Embryonic facial prominence (tissue), 1 donor: ENCODE measurements at regions not wholly inside any gene's neighbourhood (a gene's known extent, or its start where the extent isn't known, plus 50 kb on each side); places are given as distances from the start of the nearest gene placed in this dataset.
"Not testable (repeated sequence)": the region's sequence is repeated elsewhere in the genome, so short reads cannot be mapped to it uniquely, and the experiment has no call there.

Source experiments
- DNase-seq: peaks from one replicate; pipeline ENCODE4 v3.0.0-alpha.2; 2016; ENCODE audit errors: extremely low spot score

DNA sequence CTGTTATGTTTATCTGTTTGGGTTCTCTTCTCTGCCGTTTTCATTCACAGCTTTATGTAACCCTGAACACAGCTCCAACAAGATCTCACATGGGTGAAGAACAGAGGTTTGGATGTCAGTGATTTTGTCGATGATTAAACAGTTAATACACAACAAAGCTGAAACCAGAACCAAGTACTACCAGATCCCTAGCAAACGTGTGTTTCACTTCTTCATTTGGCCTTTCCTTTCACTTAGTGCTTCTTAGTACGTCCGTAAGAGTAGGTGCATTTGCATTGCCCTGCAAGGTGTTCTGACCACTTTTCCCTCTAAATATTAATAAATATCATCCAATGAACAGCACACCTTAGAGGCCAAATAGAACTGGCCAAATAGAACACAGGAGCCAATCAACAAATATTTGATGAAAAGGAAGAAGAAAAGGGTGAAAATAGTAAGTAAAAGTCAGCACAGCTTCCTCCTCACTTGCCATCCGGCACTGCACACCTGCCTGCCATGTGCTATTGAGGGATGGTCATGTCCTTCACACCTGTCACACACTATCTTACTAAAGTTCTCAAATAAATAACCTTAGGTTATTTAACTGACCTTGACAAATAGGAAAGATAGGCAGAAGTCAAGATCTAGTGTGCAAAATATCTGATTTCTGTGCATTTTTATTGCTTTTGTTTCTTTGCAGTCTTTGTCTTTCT, 252.6 kb upstream of the ANKRD30A start:
- DNase-seq: no peak

DNA sequence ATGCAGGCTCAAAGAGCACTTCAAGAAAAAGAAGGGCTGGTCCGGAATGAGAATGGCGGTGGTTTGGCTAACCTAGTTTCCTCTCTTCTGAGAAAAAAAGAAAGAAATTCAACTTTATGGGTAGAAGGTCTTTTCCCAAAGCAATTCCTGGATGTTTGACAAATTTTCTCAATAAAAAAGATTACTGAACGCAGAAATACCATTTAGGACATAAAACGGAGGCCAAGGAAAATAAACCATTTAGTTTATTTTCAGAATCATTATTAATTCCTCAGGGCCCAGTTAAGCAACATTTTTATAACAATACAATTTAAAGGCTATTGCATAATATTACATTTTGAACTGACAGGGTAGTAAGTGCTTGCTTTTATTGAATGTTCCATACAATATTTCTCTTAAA, 284.6 kb upstream of the ANKRD30A start:
- no peak for DNase-seq

DNA sequence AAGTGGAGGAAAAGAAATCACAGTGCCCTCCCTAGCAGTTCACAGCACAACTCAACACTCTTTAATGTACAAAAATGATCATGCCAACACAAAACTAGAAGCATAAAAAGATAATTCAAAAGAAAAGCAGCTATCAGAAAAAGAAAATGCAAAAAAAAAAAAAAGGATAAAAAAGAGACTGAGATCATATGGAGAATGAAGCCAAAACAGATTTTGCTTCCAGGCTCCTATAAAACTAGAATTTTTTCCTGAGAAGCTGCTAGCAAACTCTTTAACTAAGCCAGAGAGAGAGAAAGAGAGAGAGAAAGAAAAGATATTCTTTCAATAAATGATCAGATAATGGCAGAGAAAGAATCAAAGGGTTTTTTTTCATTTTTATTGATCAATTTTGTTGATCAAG, 288.0 kb upstream of the ANKRD30A start:
- no peak for DNase-seq

DNA sequence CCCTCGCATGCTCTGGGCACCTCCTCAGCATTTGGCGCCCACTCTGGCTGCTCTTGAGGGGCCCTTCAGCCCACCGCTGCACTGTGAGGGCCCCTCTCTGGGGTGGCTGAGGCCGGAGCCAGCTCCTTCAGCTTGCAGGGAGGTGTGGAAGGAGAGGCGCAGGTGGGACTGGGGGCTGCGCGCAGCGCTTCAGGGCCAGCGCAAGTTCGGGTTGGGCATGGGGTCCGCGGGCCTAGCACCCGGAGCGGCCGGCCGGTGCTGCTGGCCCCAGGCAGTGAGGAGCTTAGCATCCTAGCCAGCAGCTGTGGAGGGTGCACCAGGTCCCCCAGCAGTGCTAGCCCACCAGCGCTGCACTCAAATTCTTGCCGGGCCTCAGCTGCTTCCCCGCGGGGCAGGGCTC, 305.6 kb upstream of the ANKRD30A start:
- DNase-seq: no peak

DNA sequence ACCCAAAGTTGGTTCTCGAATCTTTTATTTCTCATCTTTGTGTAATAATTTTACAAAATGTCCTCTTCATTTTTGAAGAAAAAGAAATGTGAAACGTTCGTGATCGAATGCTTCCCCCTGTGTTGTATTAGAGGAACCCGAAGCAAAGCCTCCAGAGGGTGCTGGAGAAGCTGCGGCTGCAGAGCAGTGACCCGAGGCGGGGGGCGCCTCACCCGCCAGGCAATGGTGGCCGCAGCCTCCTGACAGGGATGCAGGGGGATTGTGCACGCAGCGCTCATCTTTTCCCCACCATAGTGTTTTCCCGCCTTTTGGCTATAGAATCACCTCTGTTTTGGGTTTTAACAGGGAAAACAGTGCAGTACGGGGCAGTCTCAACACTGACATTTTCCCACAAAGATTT, 307.5 kb upstream of the ANKRD30A start:
- no peak for DNase-seq

DNA sequence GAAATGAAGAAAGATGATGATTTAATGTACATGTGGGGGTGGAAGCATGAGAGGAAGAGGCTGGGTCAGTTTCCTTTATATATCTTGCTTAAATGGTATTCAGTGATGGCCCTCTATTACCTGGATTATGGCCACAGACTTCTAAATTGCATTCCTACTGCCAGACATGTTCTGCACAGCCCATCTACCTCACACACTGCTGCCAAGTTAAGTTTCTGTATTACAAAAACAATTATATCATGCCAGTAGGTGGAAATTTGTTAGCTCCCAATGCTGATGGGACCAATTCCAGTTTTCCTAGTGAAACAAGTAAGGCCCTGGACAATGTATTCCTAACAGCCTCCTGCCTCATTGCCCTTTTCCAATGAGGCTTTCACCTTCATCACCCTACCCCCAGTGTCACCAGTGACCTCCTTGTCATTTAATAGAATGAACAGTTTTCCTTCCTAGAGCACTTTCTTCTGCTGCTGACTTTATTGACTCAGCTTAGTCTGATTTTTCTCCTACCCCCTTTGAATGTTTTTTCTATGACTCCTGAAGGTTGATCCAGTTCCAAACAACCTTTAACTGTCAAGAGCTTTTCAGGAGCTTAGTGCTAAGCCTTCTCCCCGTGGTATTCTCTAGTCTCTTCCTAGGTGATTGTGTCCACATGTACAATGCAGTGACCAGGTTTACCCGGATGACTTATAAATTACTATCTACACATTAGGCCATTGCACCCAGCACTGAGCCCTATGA, 316.6 kb upstream of the ANKRD30A start:
- no peak for DNase-seq

DNA sequence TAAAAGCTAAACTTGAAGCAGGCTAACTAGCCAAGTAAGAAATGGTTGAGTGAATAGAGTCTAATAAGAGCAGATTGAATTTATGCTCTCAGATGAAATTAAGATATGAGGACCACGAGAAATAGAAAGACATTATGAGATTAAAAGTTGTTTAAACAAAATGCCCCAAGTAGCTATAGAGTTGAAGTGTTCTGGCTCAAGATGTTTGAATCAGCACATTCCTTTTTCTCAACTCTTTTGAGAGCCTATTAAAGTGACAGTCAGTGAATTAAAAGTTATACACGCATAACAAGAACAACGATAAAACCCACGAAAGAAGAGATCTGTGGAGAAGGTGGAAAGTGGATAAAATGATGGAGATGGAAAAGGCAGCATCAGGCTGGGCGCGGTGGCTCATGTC, 322.2 kb upstream of the ANKRD30A start:
- no peak for DNase-seq

DNA sequence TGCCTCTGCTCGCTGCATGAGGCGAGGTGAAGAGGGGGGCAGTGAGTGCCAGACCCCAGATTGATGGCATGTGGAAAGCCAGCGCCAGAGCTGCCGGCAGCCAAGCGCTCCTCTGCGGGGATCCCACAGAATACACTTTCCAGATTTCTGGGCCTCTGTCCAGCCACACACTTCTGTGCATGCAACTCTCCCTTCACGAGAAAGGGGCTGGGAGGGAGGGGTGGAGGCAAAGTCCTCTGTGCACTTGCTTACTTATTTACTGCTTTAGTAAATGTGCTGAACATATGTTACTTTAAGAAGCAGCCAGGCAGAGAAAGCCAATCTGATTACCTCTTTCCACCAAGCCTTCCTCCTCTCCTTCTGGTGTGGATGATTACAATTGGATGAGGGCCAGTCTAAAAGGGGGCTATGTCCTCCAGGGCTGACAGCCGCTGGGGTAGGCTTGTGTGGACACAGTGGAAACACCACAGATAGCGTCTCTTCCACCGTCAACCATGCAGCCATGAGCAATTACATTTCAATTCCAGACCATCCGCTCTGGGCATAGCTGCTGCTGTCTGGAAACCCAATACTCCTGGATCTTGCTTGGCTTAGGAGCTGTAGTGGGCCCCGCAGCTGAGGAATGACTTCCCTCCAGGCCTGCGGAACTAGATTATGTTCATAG, 322.8 kb upstream of the ANKRD30A start:
- DNase-seq: peak; percentile 74

DNA sequence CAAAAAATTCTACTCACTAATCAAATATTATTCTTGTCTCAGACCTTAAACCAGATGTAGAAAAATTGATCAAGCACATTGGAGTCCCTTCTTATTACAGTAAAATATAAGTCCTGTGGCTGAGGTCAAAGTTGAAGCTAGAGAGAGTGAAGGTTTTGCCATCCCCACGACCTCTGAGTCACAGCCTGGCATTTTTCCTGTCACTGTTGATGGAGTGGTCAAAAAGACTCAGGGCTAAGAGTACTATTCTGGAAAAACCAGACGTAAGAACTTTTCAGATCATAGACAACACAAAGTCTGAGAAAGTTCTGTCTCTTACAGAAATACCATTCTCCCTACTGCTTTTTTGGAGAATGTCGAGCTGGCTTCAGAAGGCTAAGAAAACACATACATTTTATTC, 323.7 kb upstream of the ANKRD30A start:
- DNase-seq: no peak

DNA sequence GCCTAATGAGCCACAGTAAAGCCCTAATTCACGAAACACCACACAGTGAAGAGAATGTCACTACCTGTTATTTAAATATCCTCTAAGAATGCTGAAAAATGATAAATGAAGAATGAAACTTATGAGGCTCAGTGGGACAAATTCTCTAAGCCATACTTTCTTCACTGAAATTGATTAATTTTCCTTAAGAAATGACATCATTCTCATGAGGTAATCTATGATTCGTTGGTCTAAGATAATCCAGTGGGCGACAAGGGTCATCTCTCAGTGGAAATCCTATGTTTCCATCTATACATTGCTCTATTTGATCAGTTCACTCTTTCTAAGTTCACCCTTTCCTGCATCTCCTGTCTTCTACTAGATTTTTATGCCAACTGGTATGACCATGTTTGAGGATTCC, 330.4 kb upstream of the ANKRD30A start:
- no peak for DNase-seq

DNA sequence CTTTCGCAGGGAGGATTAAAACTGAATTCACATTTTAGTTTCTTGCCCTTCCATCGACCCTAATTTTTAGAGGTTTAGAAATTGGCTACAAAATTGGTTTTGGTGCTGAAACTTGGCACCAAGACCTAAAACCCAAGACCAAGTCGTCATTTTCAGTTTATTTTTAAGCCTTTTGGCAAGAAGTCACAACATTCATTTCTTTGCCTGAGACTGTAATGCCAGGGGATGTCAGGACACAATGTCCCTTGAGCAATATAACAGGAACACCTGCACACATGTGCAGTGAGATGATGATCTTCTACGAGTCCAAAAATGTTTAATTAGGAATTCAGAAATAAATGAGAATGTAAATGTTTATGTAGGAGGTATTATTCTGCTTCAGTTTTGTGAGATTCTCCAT, 335.4 kb upstream of the ANKRD30A start:
- no peak for DNase-seq

DNA sequence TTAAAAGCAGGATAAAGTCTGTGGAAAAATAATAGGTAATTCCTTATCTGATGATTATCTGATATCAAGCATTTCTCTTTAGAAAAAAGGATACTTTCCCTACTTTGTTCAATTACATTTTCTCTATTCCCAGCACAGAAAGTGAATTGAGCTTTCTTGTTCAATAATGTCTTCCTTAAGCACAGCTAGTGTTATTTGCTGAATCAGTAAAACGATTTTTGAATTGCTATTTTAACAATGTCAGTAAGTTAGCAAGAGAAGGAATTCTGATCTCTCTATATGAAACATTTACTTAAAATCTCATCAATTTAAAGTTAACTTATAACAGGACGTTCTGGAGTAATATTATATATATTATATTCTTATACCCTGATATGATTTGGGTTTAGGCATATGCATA, 337.2 kb upstream of the ANKRD30A start:
- no peak for DNase-seq

DNA sequence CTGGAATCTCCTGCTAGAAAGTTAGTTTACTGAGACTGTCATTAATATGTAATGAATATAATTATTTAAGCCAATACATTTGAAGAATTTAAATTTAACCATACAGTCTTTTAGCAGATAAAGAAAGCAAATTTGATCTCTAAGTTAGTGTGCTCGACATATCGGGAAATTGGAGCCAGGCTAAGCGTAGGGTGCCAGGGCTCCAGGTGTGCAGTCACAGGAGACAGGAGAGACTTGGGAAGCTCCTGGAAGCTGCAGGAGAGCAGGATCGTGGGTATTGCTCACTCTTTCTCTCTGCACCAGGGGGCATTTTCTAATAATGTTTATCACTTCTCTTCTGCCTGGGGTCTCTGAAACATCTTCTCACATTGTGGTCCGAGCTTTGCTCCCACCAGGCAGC, 342.0 kb upstream of the ANKRD30A start:
- DNase-seq: no peak

DNA sequence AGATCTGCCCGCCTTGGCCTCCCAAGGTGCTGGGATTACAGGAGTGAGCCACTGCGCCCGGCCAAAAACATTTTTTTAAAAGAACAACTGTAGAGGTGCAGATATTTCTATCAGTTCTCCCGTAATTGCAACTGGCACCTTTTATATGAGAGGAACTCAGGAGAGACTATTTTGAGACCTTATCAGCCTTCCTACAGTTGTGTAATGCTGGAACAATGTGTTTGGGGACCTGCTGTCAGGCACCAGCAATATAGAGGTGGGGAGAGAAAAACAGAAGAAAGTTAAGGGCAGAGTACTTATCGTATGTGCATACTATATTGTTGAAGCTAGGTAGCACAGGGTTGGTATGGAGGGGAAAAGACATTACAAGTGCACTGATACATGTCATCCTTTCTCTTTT, 343.8 kb upstream of the ANKRD30A start:
- no peak for DNase-seq

DNA sequence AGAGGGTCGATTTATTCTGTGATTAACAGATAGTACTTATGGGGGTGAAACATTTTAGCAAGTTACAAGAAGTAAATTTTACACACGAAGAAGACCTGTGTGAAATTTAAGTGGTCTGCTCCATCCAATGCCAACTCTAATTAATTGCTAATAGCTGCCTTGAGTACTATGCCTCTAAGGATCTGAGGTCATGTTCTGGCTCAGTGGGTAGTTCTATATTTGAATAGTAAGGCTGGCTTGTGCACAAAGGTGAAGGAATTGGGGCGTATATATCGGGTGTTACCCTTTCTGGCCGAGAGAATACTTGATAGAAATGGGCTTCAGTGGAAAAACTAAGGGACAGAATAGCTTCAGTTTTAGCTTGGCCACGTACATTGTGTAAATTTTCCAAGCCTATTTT, 345.2 kb upstream of the ANKRD30A start:
- no peak for DNase-seq

DNA sequence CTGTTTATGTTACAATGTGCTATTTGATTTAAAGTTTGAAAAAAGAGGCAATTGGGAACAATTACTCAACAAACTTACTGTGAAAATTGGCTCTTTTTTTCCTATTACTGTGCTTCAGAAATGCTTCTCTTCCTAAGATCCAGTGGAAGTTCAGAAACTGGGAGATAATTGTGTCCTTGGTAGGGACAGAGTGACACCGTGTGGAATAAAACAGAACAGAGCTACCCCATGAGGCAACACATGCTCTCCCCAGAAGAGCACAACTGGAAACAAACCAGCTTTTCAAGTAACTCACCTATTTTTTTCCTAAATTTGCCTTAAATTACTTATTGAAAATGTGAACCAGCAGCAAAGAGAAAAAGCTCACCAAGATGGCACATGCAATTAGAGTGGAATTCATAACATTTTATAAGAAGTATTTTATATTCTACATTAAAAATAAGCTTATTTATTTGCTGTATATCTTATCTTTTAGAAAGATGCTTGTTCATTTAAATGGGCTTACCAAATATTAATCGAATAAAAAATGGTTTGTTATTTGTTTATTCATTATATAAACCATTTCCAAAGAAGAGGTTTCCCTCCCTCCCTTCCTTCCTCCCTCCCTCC, 346.1 kb upstream of the ANKRD30A start:
- DNase-seq: peak; percentile 79

DNA sequence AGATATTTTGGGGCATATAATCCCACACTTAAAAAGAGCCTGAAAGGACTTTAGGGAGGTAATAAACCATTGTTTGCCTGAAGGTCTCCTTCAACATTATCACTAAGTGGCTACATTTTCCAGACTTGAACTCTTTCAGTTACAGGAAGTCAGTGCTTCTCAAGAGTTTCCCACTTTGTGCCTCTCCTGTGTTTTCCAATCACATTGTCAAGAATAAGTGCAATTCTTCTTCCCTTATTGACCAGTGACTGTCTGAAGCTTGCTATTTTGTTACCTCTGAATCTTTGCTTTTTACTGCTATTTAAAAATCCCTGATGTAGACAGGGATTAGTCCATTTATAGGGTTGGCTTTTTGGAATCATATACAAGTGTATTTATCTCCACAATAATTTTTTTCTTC, 346.7 kb upstream of the ANKRD30A start:
- no peak for DNase-seq

DNA sequence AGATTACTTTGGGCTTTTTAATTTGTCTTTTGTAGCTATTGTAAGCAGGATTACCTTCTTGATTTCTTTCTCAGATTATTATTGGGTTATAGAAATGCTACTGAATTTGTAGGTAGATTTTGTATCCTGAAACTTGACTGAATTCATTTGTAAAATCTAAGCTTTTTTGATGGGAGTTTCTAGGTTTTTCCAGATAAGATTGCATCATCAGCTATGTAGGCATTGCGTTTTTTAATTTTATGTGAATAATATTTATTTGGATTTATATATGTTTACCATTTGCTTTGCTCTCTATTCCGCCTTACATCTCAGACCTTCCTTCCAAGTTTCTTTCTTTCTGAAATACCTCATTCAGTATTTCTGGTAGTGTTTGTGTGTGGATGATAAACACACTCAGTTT, 351.7 kb upstream of the ANKRD30A start:
- no peak for DNase-seq

DNA sequence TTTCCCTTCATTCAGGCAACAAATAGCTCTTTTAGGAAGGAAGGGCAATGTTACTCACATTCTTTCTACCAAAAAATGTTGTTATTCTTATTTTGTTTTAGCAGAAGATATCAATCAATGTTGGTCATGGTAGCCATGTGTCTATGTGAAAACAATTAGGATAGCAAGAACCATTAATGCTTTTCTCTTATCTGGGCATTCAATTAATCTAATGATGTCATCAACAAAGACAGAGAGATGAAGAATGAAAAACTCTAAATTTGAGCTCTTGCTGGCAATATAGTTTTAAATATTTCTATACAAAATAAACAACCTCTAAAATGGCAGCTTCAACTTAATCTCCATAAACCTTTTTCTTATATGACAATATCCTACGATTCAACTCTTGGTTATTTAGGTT, 353.7 kb upstream of the ANKRD30A start:
- DNase-seq: no peak

DNA sequence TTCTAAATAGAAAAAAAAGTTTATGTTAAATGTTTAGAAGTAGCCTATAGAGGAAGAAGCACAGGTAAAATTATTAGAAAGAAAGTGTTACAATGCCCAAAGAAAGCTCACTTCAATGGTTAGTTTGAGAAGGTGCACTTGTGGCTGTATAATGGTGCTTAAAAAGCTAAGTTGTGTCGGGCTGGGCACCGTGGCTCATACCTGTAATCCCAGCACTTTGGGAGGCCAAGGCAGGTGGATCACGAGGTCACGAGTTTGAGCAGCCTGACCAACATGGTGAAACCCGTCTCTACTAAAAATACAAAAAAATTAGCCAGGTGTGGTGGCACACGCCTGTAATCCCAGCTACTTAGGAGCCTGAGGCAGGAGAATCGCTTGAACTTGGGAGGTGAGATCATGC, 355.7 kb upstream of the ANKRD30A start:
- DNase-seq: not testable (repeated sequence)

DNA sequence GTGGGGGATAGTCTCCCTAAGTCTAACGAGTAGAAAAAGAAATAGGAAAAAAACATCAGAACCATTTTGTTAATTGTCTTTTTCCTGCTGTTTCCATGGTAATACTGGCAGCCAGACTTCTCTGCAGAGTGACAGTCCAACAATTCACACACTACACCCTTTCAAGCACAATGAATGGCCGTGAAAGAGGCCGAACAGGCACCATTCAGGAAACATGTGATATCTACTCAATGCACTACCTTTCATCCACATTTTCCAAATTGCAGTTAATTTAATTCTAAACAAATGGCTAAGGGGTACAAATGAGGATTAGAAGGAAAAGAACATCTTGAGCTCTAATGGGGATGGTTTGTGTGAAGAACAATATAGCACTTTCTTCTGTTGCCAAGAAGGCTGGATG, 358.5 kb upstream of the ANKRD30A start:
- no peak for DNase-seq

DNA sequence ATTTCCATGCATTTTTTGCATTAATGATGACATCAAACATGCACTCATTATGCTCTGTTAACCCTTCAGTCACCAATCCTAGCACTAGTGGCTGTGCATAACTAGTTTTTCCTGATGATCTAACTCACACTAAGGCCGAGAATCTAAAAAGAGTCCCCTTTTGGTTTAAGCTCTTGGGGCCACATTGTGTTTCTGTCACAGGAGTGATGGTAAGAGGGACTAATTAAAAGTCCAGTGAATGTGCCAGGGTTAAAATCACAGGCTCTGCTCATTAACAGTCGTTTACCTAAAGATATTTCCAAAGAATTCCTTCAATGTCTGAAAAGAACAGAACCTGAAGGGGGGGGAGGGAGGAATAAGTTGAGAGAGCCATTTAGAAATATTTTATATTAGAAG, 359.0 kb upstream of the ANKRD30A start:
- no peak for DNase-seq
